ENCODE measurements at regions not wholly inside any gene's neighbourhood (a gene's known extent, or its start where the extent isn't known, plus 50 kb on each side); places are given as distances from the start of the nearest gene placed in this dataset.

- Mint-ChIP-seq H3K36me3 (no peaks in the 10 kb centered on the region), H3K4me3 (no peak overlapping the region), H3K27ac (no peak overlapping the region), H3K4me1 (no peaks in the 10 kb centered on the region), H3K27me3 (ENCODE audit: low read depth) (peaks cover 10% of the 10 kb centered on the region), H3K9me3 (peaks cover 51% of the 10 kb centered on the region)
- DNase-seq (ENCODE audit: low spot score in 2 of 2, unreplicated experiment in 2 of 2), result no peak
- TF ChIP-seq CTCF (IDR thresholded peaks at IDR 0.05; ENCODE audit: unreplicated experiment), result no peak
Measured at GRCh38 chr14:66434464-66434863, 51.7 kb upstream of the CCDC196 start.

GRCh38 chr14:66435683-66436082 lies 50.5 kb upstream of the CCDC196 start:
- DNase-seq (ENCODE audit: low spot score in 2 of 2, unreplicated experiment in 2 of 2), result no peak
- TF ChIP-seq CTCF (IDR thresholded peaks at IDR 0.05; ENCODE audit: unreplicated experiment), result no peak
- H3K9me3 Mint-ChIP-seq, result peaks cover 63% of the 10 kb centered on the region
- no peaks in the 10 kb centered on the region for H3K36me3 Mint-ChIP-seq
- no peak overlapping the region for H3K4me3 Mint-ChIP-seq
- H3K4me1 Mint-ChIP-seq, result no peaks in the 10 kb centered on the region
- H3K27me3 Mint-ChIP-seq (ENCODE audit: low read depth), result peaks cover 9% of the 10 kb centered on the region
- no peak overlapping the region for H3K27ac Mint-ChIP-seq
